Retinal pigment epithelial cell (primary cell): ENCODE measurements at regions not wholly inside any gene's neighbourhood (a gene's known extent, or its start where the extent isn't known, plus 50 kb on each side); places are given as distances from the start of the nearest gene placed in this dataset.

Experiments used
- DNase-seq: peaks from one replicate; pipeline ENCODE4 v3.0.0-alpha.2; 2010; ENCODE audit warnings: low read depth
- H3K4me3 ChIP-seq: 2 replicates; pipeline ENCODE4 v1.5.1; 2011; ENCODE audit warnings: mild to moderate bottlenecking, low read length, control low read depth, moderate library complexity
- TF ChIP-seq, protein P1 (sequence below): conservative IDR thresholded peaks from 2 replicates; pipeline ENCODE4 v1.5.1; 2011; ENCODE audit warnings: low read depth, low read length, control low read depth, inconsistent platforms

DNA sequence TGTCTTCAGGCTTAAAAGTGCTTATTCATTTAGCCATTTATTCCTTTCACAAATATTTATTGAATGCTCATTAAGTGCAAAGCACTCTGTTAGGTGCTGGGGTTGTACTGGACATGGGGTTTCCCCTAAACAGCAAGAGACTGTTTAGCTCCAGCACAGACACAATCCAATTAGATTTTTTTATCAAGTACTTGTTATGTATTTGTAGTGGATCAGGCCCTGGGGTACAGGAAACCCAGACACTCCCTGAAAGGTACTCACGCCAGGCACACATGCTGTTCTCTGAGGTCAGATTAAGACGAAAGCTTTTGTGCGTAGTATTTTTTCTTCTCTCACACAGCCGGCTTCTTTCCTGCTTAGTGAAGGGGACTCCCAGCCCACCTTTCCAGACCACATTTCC is 218.1 kb upstream of the PLET1 start:
- TF ChIP-seq, protein P1, sequence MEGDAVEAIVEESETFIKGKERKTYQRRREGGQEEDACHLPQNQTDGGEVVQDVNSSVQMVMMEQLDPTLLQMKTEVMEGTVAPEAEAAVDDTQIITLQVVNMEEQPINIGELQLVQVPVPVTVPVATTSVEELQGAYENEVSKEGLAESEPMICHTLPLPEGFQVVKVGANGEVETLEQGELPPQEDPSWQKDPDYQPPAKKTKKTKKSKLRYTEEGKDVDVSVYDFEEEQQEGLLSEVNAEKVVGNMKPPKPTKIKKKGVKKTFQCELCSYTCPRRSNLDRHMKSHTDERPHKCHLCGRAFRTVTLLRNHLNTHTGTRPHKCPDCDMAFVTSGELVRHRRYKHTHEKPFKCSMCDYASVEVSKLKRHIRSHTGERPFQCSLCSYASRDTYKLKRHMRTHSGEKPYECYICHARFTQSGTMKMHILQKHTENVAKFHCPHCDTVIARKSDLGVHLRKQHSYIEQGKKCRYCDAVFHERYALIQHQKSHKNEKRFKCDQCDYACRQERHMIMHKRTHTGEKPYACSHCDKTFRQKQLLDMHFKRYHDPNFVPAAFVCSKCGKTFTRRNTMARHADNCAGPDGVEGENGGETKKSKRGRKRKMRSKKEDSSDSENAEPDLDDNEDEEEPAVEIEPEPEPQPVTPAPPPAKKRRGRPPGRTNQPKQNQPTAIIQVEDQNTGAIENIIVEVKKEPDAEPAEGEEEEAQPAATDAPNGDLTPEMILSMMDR = no peak
- no peak for DNase-seq
- no peak overlapping the region for H3K4me3 ChIP-seq

DNA sequence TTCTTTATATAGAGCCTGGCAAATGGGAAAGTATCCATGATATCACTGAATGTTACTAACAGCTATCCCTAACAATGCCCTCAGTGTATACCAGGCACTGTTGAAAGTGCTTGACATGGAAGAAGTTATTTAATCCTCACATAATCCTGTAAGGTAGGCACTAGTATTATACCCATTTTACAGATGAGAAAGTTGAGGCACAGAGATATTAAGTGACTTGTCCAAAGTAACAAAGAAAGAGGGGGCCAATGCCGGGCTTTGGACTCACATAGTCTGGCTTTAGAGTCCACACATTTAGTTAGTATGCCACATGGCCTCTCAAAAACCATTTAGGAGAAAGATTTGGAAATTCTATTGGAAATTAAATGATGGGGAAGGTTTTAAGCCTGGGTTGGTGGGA is 220.8 kb upstream of the PLET1 start:
- DNase-seq = no peak
- no peak overlapping the region for H3K4me3 ChIP-seq
- TF ChIP-seq, protein P1 = no peak

DNA sequence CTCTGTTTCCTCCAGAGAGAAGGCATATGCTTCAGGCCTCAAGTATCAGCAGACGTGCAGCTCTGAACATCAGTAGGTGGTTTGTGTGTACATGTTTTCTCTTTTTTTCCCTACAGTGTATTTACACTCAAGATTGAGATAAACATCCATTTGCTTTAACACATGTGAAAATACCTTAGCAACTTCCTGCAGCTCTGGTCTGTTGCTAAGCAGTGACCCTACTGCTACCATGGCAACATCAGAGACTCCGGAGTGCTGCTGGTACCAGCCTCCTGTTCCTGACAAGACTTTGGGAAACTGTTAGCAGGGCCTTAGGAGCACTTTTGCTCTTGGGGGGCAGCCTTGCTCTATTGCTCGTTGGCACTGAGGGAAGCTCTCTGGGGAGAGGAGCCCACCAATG is 221.2 kb upstream of the PLET1 start:
- TF ChIP-seq, protein P1 = no peak
- no peak overlapping the region for H3K4me3 ChIP-seq
- no peak for DNase-seq

DNA sequence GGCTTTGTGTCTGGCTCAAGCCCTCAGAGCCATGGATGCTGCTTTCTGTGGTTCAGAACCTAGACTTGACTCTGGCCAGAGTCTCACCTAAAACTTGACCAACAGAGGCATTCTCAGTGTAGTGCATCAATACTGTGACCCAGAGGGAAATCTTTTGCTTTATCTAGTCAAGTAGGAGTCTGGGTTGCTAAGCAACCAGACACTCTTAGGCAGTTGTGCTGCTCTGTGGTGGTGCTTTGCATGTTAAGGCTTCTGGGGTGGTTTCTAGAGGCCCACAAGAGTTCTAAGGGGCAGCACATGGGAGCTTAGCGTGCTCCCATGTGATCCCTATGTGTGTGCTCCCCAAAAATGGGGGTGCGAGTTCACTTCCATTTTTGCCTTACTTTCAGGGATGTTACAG is 224.6 kb upstream of the PLET1 start:
- TF ChIP-seq, protein P1 = no peak
- H3K4me3 ChIP-seq = no peak overlapping the region
- DNase-seq = no peak

DNA sequence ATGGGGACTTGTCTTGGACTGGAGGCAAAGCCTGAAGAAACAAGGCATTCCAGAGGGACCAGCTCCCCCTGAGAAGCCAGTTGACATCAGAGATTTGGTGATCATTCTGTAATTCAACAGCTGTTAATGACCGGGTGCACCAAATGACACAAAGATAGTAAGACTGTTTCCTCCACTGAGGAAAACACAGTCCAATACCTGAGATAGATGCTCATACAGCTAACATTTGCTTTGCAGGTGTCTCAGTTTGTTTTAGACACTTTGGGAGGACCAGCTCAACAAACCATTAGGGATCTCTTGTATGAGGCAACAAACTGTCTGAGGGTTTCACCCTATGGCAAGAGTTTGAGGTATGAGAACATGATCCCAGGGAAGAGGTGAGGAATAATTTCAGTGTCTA is 237.2 kb upstream of the PLET1 start:
- DNase-seq = no peak
- TF ChIP-seq, protein P1 = no peak
- no peak overlapping the region for H3K4me3 ChIP-seq

DNA sequence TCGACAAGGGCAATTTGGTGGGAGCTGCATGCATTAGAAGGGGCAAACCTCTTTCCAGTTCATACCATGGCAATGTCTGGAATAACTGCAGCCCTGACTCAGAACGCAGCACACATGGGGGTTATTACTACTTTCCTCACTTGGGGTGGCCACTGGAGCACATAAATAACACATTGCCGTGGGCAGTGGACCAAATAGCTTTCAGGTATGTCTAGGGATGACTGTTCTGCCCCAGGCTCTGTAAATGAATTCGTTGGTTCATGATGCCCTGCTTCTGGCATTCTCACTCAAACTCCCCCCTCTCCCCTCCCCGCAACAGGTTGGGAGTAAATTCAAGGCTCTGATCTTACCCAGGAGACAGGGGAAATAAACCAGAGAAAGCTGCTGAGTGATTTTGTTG is 238.0 kb upstream of the PLET1 start:
- TF ChIP-seq, protein P1 = no peak
- no peak for DNase-seq
- no peak overlapping the region for H3K4me3 ChIP-seq

DNA sequence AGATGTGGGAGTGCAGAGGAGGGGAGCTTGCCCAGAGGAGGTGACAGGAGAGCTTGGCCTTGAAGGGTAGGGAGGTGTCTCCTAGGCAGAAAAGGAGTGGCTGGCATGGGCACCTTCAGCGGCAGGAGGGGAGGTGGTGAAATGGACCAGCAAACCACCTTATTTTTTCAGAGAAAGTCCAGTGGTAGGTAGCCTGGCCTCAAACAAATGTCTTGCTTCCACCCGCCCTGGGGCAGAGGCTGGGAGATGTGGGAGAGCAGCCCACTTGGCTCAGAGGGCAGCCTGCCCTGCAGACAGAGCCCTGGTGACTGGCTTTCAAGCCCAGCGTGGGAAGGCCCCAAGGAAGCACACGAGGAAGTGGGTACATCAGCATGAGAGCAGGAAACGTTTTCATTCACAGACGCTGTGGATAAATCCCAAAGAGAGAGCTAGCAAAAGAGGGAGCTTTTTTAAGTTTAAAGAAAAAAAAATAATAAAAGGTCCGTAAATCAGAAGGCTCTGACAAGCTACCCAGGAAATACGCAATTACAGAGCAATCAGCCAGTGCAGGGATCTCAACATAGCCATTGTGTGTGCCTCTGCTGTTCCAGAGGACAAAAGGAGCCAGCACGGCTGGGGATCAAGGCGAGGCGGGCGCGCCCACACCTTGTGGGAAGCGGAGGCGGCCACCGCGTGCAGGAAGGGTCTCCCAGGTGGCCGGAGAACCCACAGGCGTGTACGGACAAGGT is 238.7 kb upstream of the PLET1 start:
- TF ChIP-seq, protein P1 = no peak
- no peak overlapping the region for H3K4me3 ChIP-seq
- DNase-seq = no peak
